AG10803 (cell line): ENCODE measurements at regions not wholly inside any gene's neighbourhood (a gene's known extent, or its start where the extent isn't known, plus 50 kb on each side); places are given as distances from the start of the nearest gene placed in this dataset.

ENCODE experiments used
- DNase-seq: peaks from one replicate; pipeline ENCODE4 v3.0.0; 2010; ENCODE audit warnings: low read depth
- H3K4me3 ChIP-seq: 2 replicates; pipeline ENCODE4 v1.5.1; 2011; ENCODE audit warnings: mild to moderate bottlenecking, low read length, control low read depth
- TF ChIP-seq, protein P1 (sequence below): conservative IDR thresholded peaks from 2 replicates; pipeline ENCODE4 v1.5.1; 2011; ENCODE audit warnings: mild to moderate bottlenecking, low read length, control low read depth, inconsistent platforms

DNA sequence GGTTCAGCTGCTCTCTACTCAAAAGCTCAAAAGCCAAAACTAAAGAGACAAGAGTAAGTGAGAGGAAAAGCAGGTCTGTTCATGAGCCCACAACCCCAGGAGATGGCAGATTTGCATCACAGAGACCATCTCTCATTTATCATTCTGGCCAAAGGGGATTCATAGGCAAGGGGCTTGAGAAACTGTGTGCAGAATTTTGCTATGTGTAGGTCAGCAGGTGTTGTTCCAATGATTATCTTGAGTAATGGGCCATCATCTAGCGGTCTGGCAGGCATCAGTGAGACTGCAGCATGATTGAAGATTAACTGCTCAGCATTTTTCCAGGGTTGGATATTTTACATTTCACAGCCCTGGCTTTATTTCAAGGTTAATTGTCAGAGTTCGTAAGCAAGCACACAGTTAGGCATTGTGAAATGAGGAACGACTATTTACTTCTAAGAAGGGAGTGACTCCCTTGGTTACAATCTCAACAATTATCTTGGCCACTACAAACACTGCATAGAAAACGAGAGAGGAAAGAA is 1204.6 kb upstream of the TMPRSS15 start:
- no peak overlapping the region for H3K4me3 ChIP-seq
- DNase-seq: no peak
- TF ChIP-seq, protein P1, sequence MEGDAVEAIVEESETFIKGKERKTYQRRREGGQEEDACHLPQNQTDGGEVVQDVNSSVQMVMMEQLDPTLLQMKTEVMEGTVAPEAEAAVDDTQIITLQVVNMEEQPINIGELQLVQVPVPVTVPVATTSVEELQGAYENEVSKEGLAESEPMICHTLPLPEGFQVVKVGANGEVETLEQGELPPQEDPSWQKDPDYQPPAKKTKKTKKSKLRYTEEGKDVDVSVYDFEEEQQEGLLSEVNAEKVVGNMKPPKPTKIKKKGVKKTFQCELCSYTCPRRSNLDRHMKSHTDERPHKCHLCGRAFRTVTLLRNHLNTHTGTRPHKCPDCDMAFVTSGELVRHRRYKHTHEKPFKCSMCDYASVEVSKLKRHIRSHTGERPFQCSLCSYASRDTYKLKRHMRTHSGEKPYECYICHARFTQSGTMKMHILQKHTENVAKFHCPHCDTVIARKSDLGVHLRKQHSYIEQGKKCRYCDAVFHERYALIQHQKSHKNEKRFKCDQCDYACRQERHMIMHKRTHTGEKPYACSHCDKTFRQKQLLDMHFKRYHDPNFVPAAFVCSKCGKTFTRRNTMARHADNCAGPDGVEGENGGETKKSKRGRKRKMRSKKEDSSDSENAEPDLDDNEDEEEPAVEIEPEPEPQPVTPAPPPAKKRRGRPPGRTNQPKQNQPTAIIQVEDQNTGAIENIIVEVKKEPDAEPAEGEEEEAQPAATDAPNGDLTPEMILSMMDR: no peak

DNA sequence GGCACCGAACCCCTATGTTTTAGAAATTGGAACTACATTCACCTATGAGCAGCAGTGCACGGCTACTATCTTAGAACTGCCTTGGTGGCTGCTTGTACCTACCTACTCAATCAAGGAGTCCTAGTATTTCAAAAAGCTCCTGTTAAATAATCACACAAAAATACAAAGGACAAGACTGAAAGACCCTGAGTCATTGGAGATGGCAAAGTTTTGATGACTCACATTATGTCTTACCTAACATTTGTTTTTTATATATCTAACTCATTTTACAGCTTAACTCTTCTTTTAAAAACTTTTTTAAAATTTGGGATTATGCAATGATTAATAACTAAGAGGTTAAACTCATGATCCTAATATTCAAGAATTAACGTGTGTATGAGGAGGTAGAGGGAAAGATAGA is 1206.0 kb upstream of the TMPRSS15 start:
- no peak for DNase-seq
- H3K4me3 ChIP-seq: no peak overlapping the region
- TF ChIP-seq, protein P1: no peak

DNA sequence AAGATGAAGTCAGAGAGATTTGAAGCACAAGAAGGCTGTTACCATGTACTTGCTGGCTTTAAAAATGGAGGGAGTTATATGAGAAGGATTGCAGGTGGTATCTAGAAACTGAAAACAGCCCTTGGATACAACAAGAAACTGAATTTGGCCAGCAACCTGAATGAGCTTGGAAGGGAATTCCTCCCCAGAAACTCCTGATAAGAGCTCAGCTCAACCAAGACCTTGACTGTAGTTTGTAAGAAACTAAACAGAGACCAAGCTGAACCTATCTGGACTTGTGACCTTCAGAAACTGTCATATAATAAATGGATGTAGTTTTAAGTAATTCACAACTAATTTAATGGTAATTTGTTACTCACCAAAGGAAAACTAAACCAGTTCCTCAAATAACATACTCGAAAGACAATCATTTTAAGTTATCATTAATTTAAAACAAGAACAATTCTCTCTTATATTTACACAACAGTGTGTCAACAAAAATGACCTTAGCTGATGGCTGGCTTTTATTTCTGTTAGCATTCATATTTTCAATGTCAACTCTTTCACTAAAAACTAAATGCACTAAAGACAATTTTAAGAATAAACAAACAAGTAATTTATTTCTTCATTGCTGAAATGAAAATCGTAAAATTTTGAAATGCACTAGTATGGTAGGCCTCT is 1218.4 kb upstream of the TMPRSS15 start:
- TF ChIP-seq, protein P1: no peak
- H3K4me3 ChIP-seq: no peak overlapping the region
- no peak for DNase-seq

DNA sequence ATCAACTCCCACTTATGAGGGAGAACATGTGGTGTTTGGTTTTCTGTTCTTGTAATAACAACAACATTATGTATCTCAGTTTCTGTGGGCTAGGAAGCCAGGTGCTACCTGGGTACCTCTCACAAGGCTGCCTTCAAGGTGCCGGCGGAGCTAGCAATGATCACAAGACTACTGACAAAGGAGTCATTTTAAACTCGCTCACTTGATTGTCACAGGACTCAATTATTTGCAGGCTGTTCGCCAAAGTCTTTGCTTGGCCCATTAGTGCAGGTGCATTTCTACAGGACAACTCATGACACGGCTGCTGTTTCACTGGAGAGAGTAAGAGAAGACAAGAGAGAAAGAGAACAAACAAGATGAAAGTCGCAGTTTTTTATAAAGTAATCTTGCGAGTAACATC is 1237.4 kb upstream of the TMPRSS15 start:
- TF ChIP-seq, protein P1: no peak
- no peak for DNase-seq
- no peak overlapping the region for H3K4me3 ChIP-seq

DNA sequence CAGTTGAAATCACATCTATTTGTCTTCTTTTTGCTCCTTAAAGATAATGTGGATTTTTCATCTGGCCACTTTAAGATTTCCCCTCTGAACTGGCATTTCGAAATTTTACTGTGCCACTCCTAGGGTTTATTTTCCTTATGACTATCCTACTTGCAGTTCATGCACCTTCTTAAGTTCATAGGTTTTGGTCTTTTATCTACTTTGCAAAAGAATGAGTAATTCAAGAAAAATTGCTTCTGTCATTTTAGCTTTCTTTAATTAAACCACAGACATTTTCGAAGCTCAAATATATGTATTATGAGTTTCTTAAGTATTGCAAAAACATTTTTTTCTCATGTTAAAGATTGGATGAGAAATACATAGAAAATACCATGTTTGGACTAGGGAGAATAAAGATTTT is 1244.8 kb upstream of the TMPRSS15 start:
- no peak overlapping the region for H3K4me3 ChIP-seq
- TF ChIP-seq, protein P1: no peak
- DNase-seq: no peak

DNA sequence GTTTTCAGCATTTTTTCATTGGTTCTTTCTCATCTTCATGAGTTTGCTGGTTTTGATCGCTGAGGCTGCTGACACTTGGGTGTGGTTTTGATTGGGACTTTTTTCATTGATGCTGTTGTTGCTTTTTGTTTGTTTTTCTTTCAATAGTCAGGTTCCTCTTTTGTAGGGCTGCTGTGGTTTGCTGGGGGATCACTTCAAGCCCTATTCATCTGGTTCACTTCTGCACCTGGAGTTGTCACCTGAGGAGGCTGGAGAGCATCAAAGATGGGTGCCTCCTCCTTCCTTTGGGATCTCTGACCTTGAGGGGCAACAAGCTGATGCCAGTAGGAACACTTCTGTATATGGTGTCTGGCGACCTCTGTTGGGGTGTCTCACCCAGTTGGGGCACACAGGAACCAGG is 1279.9 kb upstream of the TMPRSS15 start:
- DNase-seq: no peak
- no peak overlapping the region for H3K4me3 ChIP-seq
- TF ChIP-seq, protein P1: no peak

DNA sequence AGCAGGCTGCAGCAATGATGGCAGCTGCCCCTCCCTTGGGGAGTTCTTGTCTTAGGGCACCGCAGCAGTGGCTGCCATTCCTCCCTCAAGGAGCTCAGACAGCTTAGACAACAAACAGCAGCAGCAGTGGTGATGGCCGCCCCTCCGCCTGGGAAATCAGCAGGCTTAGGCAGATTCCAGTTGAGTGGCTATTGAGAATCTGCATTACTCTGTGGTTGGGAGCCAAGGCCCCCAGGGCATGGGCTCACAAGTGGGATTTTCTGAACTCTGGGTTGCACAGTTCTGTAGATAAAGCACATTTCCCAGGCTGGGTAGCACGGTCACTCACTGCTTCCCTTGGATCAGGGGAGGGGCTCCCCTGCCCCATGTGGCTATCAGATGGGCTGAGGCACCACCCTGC is 1280.7 kb upstream of the TMPRSS15 start:
- no peak for DNase-seq
- no peak overlapping the region for H3K4me3 ChIP-seq
- TF ChIP-seq, protein P1: no peak
